NOMO-1 treated with dmso at 0.1 percent for 144 hours (cell line): ENCODE measurements at regions not wholly inside any gene's neighbourhood (a gene's known extent, or its start where the extent isn't known, plus 50 kb on each side); places are given as distances from the start of the nearest gene placed in this dataset.
"Not testable (repeated sequence)": the region's sequence is repeated elsewhere in the genome, so short reads cannot be mapped to it uniquely, and the experiment has no call there.

ENCODE experiments used
- DNase-seq: peaks from one replicate; lab custom pipeline; 2025; ENCODE audit not compliant: unreplicated experiment; lab: John Stamatoyannopoulos, UW

DNA sequence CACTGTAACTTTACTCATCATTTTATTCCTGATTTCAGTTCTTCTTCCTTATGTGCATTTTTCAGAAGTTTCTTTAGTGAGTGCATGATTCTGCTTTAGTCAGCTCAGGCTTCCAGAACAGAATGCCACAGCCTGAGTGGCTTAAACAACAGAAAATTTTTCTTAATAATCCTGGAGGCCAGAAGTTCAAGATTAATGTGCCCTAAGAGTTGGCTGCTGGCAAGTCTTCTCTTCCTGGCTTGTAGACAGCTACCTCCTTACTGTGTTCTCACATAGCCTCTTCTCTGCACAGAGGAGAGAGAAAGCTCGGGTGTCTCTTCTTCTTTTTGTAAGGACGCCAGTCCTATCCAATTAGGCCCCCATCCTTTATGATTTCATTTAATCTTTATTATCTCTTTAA, 443.1 kb upstream of the RGS17 start:
- DNase-seq, result no peak

DNA sequence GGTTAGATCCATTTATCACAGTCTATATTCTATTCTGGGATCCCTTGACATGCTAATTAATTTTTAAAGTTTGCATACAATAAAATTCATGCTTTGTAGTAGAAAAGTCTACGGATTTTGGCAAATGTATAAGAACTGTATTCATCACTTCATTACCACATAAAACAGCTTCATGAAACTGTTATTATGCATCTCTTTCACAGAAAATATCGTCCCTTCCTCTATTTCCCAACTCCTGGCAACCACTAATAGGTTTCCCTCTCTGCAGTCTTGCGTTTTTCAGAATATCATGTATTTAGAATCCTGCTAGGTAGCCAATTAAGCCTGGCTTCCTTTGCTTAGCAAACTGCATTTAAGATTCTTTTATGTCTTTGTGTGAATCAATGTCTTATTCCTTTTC, 441.3 kb upstream of the RGS17 start:
- no peak for DNase-seq

DNA sequence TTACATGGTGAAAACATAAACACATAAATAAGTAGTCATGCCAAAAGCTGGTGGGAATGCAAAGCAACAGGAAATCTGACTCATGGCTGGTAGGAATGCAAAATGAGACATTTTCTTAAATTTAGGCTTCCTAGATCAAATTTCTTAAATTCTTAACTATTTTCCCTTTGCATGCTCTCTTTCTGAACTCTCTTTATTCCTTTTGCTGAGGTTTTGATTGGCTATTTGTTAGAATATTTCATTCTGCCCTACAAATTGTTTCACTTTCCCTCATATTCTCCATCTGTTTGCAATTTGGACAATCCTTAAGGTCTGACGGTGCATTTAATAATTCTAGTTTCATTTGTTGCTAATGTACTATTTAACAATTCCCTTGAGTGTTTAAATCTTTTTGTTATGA, 437.5 kb upstream of the RGS17 start:
- DNase-seq, result no peak

DNA sequence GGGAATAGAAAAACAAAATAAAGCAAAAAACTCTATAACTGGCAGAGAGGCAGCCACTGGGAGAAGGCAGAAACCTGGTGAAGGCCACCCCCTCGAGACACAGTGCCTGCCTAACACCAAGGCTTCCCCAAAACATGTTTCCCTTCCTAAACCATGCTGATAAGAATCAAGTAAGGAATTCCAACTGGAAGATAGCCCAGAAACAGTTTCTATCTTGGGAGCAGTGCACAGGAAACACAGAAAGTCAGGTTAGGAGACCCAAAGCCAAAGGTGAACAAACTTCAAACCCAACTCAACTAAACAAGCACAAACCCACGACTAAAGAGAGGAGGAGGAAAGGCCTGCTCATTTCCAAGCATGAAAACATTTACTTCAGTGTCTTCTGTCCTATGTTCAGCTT, 433.7 kb upstream of the RGS17 start:
- DNase-seq, result no peak

DNA sequence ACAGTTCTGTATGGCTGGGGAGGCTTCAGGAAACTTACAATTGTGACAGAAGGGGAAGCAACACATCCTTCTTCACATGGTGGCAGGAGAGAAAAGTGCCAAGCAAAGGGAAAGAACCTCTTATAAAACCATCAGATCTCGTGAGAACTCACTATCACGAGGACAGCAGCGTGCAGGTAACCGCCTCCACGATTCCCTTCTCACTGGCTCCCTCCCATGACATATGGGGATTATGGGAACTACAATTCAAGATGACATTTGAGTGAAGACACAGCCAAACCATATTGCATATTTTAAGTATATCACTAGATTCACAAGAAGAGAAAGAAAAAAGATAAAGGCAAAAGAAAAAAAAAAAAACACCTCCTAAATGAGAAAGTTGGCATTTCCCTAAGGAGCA, 431.9 kb upstream of the RGS17 start:
- no peak for DNase-seq

DNA sequence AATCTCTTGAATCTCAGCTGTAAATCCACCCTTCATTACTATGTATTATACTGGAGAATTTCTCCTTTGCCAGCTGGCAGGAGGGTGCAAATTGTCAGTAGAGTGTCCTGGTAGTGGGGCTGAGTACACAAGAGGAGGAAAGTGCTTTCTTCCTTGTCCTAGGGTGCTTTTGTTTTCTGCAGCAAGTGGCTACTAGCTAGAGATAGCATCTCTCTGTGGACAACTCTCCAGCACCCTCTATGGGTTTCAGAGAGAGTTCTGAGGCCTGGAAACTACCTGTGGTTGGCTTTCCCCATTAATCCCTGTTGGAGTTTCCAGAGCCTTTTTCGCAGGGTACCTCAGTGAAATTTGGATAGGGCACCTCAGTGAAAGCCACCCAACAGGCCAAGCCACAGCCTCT, 422.5 kb upstream of the RGS17 start:
- no peak for DNase-seq

DNA sequence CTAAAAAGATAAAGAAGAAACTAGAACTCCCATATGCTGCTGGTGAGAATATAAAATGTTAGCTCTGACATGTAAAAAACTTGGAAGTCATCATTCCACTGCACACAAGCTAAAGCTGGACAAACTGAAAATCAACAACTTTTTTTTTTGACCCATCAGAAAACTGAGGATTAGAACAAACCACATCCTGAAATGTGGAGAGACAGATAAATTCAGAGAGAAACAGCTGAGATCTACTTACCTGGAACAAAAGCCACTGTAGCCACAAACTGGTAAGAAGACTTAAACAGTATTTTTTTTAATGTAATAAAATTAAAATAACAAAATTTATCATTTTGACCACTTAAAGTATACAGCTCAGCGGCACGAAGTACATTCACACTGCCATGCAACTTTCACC, 408.5 kb upstream of the RGS17 start:
- no peak for DNase-seq

DNA sequence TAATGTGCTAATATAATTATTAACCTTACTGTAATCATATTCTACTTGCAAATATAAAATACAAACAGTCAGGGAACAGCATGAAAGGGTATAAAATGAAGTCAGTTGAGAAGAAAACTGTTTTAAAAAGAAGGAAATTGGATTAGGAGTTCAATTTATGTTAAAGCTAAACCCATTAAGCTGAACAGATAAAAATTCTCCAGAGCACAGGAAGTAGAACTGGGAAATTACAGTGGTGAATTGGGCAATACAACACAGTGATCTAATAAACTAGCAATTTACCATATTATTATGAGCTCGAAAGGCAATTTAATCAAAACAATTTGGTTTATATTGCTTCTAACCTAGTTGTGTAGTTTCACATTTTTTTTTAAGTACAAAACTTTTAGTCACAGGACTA, 407.4 kb upstream of the RGS17 start:
- no peak for DNase-seq

DNA sequence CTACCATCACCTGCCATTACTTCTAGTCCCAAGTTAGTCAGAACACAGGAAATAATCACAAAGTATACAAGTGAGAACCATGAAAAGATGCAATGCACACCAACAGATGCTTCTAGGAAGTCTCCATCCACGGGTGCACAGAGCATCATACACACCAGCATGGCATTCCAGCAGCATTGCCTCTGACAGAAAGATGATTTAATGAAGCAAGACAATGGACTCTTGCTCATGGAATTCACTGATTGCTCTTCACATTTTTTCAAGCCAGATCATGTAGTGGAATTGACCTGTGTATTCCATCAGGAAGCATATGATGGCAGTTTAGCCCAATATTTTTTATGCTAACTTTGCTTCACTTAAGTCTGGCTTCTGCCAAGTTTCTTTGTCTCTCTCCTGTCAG, 406.3 kb upstream of the RGS17 start:
- no peak for DNase-seq

DNA sequence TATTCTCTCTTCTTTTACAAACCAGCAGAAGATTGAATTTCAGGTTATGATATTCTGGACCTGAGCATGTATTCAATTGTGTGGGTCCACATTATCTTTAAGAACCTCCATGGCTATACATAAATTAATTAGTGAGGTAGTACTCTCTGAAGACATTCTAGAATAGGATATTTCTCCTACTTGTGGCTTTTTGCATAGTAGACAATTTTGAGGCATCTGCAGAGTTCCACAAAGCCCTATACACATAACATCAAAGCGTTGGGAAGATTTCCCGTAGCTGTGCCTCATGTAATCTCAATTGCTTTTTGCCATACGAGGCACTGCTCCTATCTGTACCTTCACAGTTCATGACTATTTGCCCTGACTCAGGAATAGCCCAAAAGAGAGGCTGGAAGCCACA, 395.4 kb upstream of the RGS17 start:
- no peak for DNase-seq

DNA sequence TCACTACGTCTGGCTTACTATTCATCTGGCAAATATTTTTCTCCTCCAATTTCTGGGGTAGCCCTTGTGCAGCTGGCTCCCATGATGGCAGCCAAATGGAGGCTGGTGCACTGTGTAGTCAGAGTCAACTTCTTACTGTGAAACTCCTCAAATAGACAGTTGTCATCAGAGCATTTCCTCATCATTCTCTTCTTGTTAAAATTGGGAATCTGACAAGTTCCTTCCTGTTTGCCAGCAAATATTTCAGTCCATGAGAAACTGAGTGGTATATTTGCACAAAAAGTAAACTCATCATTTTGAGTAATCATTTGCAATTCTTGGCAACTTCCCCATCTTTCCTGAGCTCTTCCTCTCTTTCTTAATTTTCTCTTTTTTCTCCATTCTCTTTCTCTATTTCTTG, 394.9 kb upstream of the RGS17 start:
- no peak for DNase-seq

DNA sequence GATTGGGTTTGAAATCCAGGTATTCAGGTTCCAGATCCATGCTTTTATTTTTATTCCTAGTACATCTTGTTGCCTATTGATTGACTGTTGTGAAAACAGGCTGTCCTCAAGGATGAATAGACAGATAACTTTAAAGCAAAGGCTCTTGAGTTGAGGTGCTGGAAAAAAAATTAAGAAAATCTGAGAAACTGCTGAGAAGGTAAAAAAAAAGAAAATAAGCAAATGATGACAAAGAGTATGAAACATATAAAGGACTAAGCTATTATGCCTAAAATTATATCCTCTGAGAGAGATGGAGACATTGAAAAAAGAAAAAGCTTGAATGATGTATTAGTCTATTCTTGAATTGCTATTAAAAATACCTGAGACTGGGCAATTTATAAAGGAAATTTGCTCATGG, 392.3 kb upstream of the RGS17 start:
- no peak for DNase-seq

DNA sequence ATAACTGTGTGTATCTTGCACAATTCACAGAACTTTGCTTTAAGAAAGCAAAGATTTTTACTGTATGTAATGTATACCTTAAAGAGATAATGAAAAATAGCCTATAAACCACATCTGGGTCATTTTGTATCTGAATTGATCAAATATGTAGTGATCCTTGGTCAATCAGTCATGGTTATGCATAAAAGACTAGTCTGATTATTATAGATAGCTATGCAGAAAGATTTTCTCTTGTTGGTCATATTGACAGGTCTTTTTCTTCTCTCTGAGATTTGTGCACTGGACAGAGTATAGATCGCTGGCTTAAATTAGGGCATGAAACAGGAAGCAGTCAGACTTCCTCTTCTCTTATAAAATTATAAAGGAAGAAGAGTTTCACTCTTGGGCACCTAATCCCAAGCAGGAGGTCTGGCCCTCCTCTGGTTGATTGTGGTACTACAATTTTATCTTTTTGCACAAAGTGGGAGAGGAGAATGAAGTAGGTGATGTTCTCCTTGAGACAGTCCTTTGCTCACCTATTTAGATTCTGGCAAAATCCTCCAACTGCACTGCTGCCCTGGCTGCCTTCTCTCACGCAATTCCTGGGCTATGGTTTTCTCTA, 380.9 kb upstream of the RGS17 start:
- peak; percentile 25 for DNase-seq

DNA sequence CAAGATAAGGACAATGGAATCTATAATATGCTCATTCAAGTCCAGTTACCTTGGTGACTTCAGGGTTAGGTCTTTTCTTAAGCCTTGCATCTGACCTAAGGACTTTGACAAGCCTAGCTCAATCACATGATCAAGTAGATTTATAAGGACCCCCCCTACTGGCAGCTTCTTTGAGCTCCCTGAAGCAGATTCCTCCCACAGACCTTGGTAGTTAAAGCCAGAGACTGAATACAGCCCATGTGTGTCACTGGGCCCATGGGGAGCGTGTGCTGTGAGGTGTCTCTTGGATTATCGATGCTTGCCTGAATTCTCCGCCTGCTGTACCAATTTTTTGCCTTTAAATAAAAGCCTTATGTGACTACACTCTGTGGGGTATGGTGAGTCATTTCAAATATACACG, 372.7 kb upstream of the RGS17 start:
- DNase-seq, result no peak

DNA sequence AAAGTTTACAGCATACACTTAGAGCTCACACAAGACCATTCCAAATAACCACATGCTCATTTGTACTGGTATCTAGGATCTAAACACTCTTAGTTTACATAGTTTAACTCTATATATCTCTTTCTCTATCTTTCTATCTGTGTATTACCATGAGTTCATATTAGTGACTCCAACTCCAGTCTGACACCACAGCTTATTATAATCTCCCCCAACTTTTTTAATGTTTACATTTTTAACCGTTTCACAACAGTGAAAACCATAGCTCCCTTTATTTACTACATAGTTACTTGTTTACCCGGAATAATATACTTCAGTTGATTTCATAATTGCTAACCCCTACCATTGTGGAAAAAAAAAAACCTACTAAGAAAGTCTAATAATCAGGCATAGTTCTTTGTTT, 362.4 kb upstream of the RGS17 start:
- DNase-seq, result no peak

DNA sequence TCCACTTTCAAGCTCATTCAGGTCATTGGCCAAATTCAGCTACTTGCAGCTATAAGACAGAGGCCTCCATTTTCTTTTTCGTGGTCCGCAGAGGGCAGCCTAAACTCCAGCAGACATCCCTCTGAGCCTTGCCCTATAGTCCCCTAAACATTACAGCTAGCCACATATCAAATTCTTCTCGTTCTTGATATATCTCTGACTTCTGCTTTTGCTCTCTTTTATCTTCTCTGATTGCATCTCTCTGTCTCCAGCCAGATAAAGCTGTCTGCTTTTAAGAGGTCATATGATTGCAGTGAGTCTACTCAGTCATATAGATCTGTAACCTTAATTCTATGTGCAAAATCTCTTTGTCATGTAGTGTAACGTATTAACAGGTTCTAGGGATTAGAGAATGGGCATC, 358.4 kb upstream of the RGS17 start:
- DNase-seq, result no peak

DNA sequence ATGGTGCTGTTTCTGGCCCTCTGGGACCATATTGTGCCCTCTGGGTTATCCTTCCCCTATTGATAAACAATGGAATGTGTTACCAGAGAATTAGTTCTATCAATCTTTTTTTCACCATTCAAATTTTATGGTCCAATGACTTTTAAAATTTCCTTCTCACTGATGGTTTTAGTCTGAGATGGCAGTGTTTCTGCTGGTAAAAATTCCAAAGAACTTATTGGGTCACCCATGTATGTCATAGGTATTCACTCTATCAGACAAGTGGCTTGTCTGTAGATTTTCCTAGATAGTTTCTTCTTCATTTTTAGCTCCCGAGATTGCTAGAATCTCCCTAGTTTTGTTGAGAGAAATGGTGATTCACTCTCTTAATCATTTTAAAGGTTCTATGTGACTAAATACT, 357.2 kb upstream of the RGS17 start:
- no peak for DNase-seq

DNA sequence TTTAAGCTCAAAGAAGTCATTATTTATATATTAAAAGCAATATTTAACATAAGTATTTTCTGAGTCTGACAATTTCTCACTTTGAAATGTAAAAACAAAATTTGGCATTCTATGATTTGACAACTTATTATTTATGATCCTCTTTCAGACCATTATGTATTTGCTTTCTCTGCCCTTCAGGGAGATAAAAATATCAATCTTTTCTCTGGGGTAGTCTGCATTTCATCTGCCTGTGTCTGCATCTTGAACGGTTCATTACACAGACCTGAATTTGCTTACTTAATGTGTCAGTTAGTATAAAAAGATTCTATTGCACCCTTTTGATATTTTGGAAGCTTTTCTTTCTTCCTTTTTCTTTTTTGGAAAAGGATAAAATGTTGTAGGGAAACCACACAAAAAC, 354.0 kb upstream of the RGS17 start:
- DNase-seq, result no peak

DNA sequence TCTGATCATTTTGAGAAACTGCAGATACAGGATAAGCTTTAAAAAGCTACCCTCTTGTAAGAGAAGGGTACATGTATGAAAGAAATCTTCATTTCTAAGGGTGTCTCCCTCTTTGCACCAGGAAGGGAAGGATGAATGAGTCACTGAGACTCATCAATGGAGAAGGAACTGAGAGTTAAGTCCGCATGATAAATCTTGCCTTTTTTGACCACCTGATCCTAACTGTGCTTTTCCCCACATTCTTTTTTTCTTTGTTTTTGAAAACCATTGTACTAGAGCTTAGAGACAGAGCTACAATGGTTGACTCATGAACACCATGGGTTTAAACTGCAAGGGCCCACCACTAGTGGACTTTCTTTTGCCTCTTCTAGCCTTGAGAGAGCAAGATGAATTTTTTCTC, 353.0 kb upstream of the RGS17 start:
- DNase-seq, result no peak

DNA sequence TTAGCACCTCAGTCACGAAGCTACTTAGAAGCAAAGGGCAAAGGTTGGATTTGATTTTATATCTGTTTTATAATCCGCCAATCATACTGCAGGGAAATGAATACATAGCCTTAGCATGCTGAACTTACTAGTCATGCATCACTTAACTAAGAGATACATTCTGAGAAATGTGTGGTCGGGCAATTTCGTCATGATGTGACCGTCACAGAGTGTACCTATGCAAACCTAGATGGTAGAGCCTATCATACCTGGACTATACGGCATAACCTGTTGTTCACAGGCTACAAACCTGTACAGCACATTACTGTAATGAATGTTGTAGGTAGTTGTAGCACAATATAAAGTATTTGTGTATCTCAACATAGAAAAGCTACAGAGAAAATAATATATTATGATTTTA, 345.2 kb upstream of the RGS17 start:
- no peak for DNase-seq

DNA sequence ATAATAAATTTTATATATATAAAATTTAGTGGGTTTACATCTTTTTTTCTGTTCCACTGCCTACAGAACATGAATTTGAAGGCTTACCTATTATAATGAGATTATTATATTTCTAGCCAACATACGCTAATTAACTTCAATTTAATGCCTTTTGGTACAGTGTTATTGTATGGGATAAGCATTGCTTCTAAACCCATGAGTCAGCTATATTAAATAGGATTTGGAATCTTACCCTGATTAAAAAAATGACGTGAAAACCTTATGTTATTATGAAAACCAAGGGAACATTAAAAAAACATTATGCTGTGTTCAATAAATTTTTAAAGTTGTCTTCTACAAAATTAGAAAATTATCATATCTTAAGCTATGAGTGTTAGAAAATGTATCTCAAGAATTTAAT, 334.0 kb upstream of the RGS17 start:
- no peak for DNase-seq

DNA sequence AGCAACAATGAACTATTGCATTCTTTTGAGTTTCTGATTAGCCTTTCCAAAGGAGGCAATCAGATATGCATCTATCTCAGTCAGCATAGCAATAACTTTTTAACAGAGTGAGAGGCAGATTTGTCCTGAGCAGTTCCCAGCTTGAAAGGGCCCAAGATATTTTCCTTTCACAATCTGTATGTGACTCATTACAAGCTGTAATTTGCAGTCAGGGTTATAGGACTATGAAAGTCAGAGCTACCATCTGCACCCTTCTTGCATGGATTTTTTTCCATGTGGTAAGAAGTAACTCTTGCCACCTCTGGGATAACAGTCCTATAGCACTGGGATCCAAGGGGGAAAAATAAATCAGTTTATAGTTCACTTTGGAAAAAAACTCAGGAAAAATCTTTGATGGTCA, 318.2 kb upstream of the RGS17 start:
- no peak for DNase-seq

DNA sequence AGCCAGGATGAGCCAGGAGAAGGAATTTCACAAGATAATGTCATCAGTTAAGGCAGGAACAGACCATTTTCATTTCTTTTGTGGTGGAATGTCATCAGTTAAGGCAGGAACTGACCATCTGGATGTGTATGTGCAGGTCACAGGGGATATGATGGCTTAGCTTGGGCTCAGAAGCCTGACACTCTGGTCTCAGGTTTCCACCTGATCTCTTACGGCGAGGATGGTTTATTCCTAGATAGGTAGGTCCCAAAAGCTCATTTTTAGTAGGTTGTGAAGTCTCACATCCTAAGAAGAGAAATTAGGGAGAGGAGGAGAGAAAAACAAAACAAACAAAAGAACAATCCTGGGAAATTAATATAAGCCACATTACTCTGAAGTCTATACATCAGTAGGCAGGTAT, 311.7 kb upstream of the RGS17 start:
- DNase-seq, result not testable (repeated sequence)

DNA sequence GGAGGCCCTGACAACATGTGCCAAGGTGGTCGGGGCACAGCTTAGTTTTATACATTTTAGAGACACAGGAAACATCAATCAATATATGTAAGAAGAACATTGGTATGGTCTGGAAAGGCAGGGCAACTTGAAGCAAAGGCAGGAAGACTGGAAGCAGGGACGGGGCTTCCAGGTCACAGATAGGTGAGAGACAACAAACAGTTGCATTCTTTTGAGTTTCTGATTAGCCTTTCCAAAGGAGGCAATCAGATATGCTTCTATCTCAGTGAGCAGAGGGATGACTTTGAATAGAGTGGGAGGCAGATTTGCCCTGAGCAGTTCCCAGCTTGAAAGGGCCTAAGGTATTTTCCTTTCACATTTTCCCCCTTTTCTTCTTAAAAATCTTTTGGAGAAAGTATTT, 311.0 kb upstream of the RGS17 start:
- DNase-seq, result no peak
